ENCODE measurements at regions not wholly inside any gene's neighbourhood (a gene's known extent, or its start where the extent isn't known, plus 50 kb on each side); places are given as distances from the start of the nearest gene placed in this dataset.
A peak's percentile ranks its signal among the peaks of the same experiment; 100 is the strongest.

- no peak for DNase-seq (ENCODE audit: low read depth in 1 of 2, low spot score in 1 of 2)
- no peaks in the 10 kb centered on the region for H3K9me3 ChIP-seq (ENCODE audit: low read depth)
- no peak overlapping the region for H3K4me3 ChIP-seq
- TF ChIP-seq CTCF (IDR thresholded peaks at IDR 0.05; ENCODE audit: low read depth, low read length): no peak
- H3K4me1 ChIP-seq (ENCODE audit: low read depth): no peaks in the 10 kb centered on the region
- no peak overlapping the region for H3K27ac ChIP-seq
- H3K36me3 ChIP-seq: no peaks in the 10 kb centered on the region
- H3K27me3 ChIP-seq: no peaks in the 10 kb centered on the region
Measured at GRCh38 chr7:54955296-54955695, 63.5 kb upstream of the EGFR start.

GRCh38 chr7:54955696-54956420 lies 63.0 kb upstream of the EGFR start:
- no peak for TF ChIP-seq CTCF (IDR thresholded peaks at IDR 0.05; ENCODE audit: low read depth, low read length)
- Histone ChIP-seq H3K27me3 (no peaks in the 10 kb centered on the region), H3K36me3 (no peaks in the 10 kb centered on the region), H3K4me1 (ENCODE audit: low read depth) (no peaks in the 10 kb centered on the region), H3K4me3 (no peak overlapping the region), H3K27ac (no peak overlapping the region), H3K9me3 (ENCODE audit: low read depth) (no peaks in the 10 kb centered on the region)
- DNase-seq (ENCODE audit: low read depth in 1 of 2, low spot score in 1 of 2): no peak

- H3K27ac ChIP-seq: no peak overlapping the region
- no peak for TF ChIP-seq CTCF (IDR thresholded peaks at IDR 0.05; ENCODE audit: low read depth, low read length)
- H3K4me1 ChIP-seq (ENCODE audit: low read depth): no peaks in the 10 kb centered on the region
- no peak for DNase-seq (ENCODE audit: low read depth in 1 of 2, low spot score in 1 of 2)
- no peaks in the 10 kb centered on the region for H3K9me3 ChIP-seq (ENCODE audit: low read depth)
- H3K36me3 ChIP-seq: no peaks in the 10 kb centered on the region
- H3K27me3 ChIP-seq: no peaks in the 10 kb centered on the region
- no peak overlapping the region for H3K4me3 ChIP-seq
Measured at GRCh38 chr7:54956865-54957264, 62.0 kb upstream of the EGFR start.

GRCh38 chr7:54960517-54960916 lies 58.3 kb upstream of the EGFR start:
- Histone ChIP-seq H3K27me3 (no peaks in the 10 kb centered on the region), H3K4me1 (ENCODE audit: low read depth) (no peaks in the 10 kb centered on the region)
- peak in 1 of 2 donors; percentile 20 for DNase-seq (ENCODE audit: low read depth in 1 of 2, low spot score in 1 of 2)

GRCh38 chr7:54961391-54961790 lies 57.4 kb upstream of the EGFR start:
- no peaks in the 10 kb centered on the region for H3K9me3 ChIP-seq (ENCODE audit: low read depth)
- no peaks in the 10 kb centered on the region for H3K4me1 ChIP-seq (ENCODE audit: low read depth)
- DNase-seq (ENCODE audit: low read depth in 1 of 2, low spot score in 1 of 2): no peak
- H3K27me3 ChIP-seq: no peaks in the 10 kb centered on the region
- no peak overlapping the region for H3K27ac ChIP-seq
- H3K36me3 ChIP-seq: no peaks in the 10 kb centered on the region
- H3K4me3 ChIP-seq: no peak overlapping the region
- no peak for TF ChIP-seq CTCF (IDR thresholded peaks at IDR 0.05; ENCODE audit: low read depth, low read length)

More at GRCh38 chr7:54960517-54960916, 58.3 kb upstream of the EGFR start:
- Histone ChIP-seq H3K27ac (no peak overlapping the region), H3K36me3 (no peaks in the 10 kb centered on the region), H3K4me3 (no peak overlapping the region), H3K9me3 (ENCODE audit: low read depth) (no peaks in the 10 kb centered on the region)
- no peak for TF ChIP-seq CTCF (IDR thresholded peaks at IDR 0.05; ENCODE audit: low read depth, low read length)

Data from cardiac muscle cell (in vitro differentiated cells and primary cell).